HepG2 (cell line): ENCODE measurements at regions not wholly inside any gene's neighbourhood (a gene's known extent, or its start where the extent isn't known, plus 50 kb on each side); places are given as distances from the start of the nearest gene placed in this dataset.
A peak's percentile ranks its signal among the peaks of the same experiment; 100 is the strongest.

Source experiments
- FOXC1 ChIP-seq: sonication (generic); formaldehyde crosslinking; IDR thresholded peaks from 2 replicates; pipeline ENCODE4 v1.8.0; 2022; ENCODE audit warnings: mild to moderate bottlenecking, missing genetic modification reagents, borderline replicate concordance
- HDAC1 ChIP-seq: sonication (generic); formaldehyde crosslinking; IDR thresholded peaks from 2 replicates; pipeline ENCODE4 v1.5.1; 2020; ENCODE audit warnings: mild to moderate bottlenecking, missing genetic modification reagents
- HIVEP1 ChIP-seq: sonication (generic); formaldehyde crosslinking; IDR thresholded peaks from 2 replicates; pipeline ENCODE4 v1.4.0; 2020; ENCODE audit warnings: mild to moderate bottlenecking, missing genetic modification reagents
- HNF4A ChIP-seq: sonication (generic); formaldehyde crosslinking; IDR thresholded peaks from 2 replicates; pipeline ENCODE4 v1.4.0; 2020; ENCODE audit warnings: missing genetic modification reagents
- HNRNPK ChIP-seq: fragments of 200-400 bp; formaldehyde crosslinking; IDR thresholded peaks from 2 replicates; pipeline ENCODE4 v1.6.1; 2018; ENCODE audit warnings: low read length, low read depth, moderate library complexity, mild to moderate bottlenecking; ENCODE audit not compliant: poor library complexity, severe bottlenecking
- HNRNPLL ChIP-seq: fragments of 200-400 bp; formaldehyde crosslinking; IDR thresholded peaks from 2 replicates; pipeline ENCODE4 v1.6.1; 2017; ENCODE audit warnings: mild to moderate bottlenecking, low read depth, low read length; ENCODE audit not compliant: poor library complexity, severe bottlenecking
- KDM2A ChIP-seq: sonication (generic); formaldehyde crosslinking; IDR thresholded peaks from 2 replicates; pipeline ENCODE4 v1.4.0; 2020; ENCODE audit warnings: low read depth, missing genetic modification reagents, borderline replicate concordance
- MIER2 ChIP-seq: IDR thresholded peaks from 2 replicates; pipeline ENCODE4 v1.6.1; 2016; ENCODE audit warnings: missing biosample characterization, missing genetic modification reagents
- NR2F1 ChIP-seq, 2 experiments: fragments of 450-650 bp in 1 of 2; formaldehyde crosslinking in 1 of 2; IDR thresholded peaks; 2 replicates each; pipeline versions ENCODE4 v1.5.0 to v1.6.1; 2016 to 2020; ENCODE audit warnings: mild to moderate bottlenecking in 1 of 2, missing compliant biosample characterization in 1 of 2, missing genetic modification reagents in 1 of 2, moderate library complexity in 1 of 2
- NR2F2 ChIP-seq: IDR thresholded peaks from 2 replicates; pipeline ENCODE4 v1.6.1; 2012; ENCODE audit warnings: low read depth, inconsistent platforms, borderline replicate concordance
- TCF7 ChIP-seq: sonication (generic); IDR thresholded peaks from 2 replicates; pipeline ENCODE4 v1.6.1; 2016; ENCODE audit warnings: antibody characterized with exemption, low read depth
- ZNF138 ChIP-seq: sonication (generic); formaldehyde crosslinking; IDR thresholded peaks from 2 replicates; pipeline ENCODE4 v1.5.0; 2020; ENCODE audit warnings: mild to moderate bottlenecking, low read depth, missing genetic modification reagents
- ZNF20 ChIP-seq: sonication (generic); formaldehyde crosslinking; IDR thresholded peaks from 2 replicates; pipeline ENCODE4 v1.4.0; 2020; ENCODE audit warnings: mild to moderate bottlenecking, moderate library complexity, missing genetic modification reagents
- ZNF230 ChIP-seq: sonication (generic); formaldehyde crosslinking; IDR thresholded peaks from 2 replicates; pipeline ENCODE4 v1.4.0; 2020; ENCODE audit warnings: mild to moderate bottlenecking, missing genetic modification reagents
- ZNF333 ChIP-seq: sonication (generic); formaldehyde crosslinking; IDR thresholded peaks from 2 replicates; pipeline ENCODE4 v1.4.0; 2020; ENCODE audit warnings: mild to moderate bottlenecking, missing genetic modification reagents, borderline replicate concordance
- ZNF383 ChIP-seq: sonication (generic); formaldehyde crosslinking; IDR thresholded peaks from 2 replicates; pipeline ENCODE4 v1.4.0; 2020; ENCODE audit warnings: missing genetic modification reagents, mild to moderate bottlenecking, borderline replicate concordance
- ZNF460 ChIP-seq: sonication (generic); formaldehyde crosslinking; IDR thresholded peaks from 2 replicates; pipeline ENCODE4 v1.5.1; 2020; ENCODE audit warnings: missing genetic modification reagents, mild to moderate bottlenecking, borderline replicate concordance
- ZNF549 ChIP-seq: sonication (generic); formaldehyde crosslinking; IDR thresholded peaks from 2 replicates; pipeline ENCODE4 v1.5.0; 2020; ENCODE audit warnings: missing genetic modification reagents
- ZNF557 ChIP-seq: sonication (generic); formaldehyde crosslinking; IDR thresholded peaks from 2 replicates; pipeline ENCODE4 v1.4.0; 2020; ENCODE audit warnings: missing genetic modification reagents
- ZNF691 ChIP-seq: sonication (generic); formaldehyde crosslinking; IDR thresholded peaks from 2 replicates; pipeline ENCODE4 v1.4.0; 2020; ENCODE audit warnings: missing genetic modification reagents, low read depth, mild to moderate bottlenecking, borderline replicate concordance
- ZNF770 ChIP-seq: sonication (generic); formaldehyde crosslinking; IDR thresholded peaks from 2 replicates; pipeline ENCODE4 v1.5.0; 2020; ENCODE audit warnings: mild to moderate bottlenecking, missing genetic modification reagents
- ZNF773 ChIP-seq: sonication (generic); formaldehyde crosslinking; IDR thresholded peaks from 2 replicates; pipeline ENCODE4 v1.4.0; 2020; ENCODE audit warnings: missing genetic modification reagents, borderline replicate concordance
- TF ChIP-seq, protein P1 (sequence below): sonication (generic); formaldehyde crosslinking; IDR thresholded peaks from 2 replicates; pipeline ENCODE4 v1.4.0; 2020; ENCODE audit warnings: mild to moderate bottlenecking, missing genetic modification reagents, borderline replicate concordance

DNA sequence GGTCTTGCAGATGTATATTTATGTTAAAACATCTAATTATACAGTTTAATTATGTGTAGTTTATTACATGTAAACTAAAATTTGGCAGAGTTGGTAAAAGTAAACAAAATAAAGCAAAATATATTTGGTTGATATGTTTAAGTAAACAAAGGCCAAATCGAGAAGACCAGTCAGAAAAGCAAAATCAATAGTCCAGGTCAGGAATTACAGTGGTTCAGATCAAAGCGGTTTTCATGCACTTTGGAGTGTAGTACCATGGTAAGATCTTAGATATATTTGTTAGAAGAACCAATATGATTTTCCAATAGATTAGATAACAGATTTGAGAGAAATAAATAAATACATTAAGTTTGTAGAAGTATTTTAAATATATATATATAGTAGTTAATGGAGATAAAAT lies 1421.6 kb upstream of the CDH8 start (continued):
- no peak for TF ChIP-seq ZNF691 (CRISPR knock-in tag)
- no peak for TF ChIP-seq ZNF770 (CRISPR knock-in tag)
- peak; percentile 55; the same call in 1 of the 2 replicates for TF ChIP-seq NR2F2
- TF ChIP-seq, protein P1, sequence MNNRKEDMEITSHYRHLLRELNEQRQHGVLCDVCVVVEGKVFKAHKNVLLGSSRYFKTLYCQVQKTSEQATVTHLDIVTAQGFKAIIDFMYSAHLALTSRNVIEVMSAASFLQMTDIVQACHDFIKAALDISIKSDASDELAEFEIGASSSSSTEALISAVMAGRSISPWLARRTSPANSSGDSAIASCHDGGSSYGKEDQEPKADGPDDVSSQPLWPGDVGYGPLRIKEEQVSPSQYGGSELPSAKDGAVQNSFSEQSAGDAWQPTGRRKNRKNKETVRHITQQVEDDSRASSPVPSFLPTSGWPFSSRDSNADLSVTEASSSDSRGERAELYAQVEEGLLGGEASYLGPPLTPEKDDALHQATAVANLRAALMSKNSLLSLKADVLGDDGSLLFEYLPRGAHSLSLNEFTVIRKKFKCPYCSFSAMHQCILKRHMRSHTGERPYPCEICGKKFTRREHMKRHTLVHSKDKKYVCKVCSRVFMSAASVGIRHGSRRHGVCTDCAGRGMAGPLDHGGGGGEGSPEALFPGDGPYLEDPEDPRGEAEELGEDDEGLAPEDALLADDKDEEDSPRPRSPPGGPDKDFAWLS (CRISPR knock-in tag) = no peak
- TF ChIP-seq ZNF333 = no peak
- no peak for TF ChIP-seq ZNF138 (CRISPR knock-in tag)
- no peak for TF ChIP-seq HNRNPLL
- no peak for TF ChIP-seq KDM2A
- TF ChIP-seq HDAC1 (CRISPR knock-in tag) = peak; percentile 22; the same call in 1 of the 2 replicates
- TF ChIP-seq ZNF773 (CRISPR knock-in tag) = no peak
- no peak for TF ChIP-seq ZNF230 (CRISPR knock-in tag)
- no peak for TF ChIP-seq ZNF549 (CRISPR knock-in tag)
- peak; percentile 58; the same call in 1 of the 2 replicates for TF ChIP-seq HNF4A (CRISPR knock-in tag)
- TF ChIP-seq ZNF383 (CRISPR knock-in tag) = no peak
- no peak for TF ChIP-seq MIER2
- no peak for TF ChIP-seq FOXC1 (CRISPR knock-in tag)
- no peak for TF ChIP-seq HIVEP1 (CRISPR knock-in tag)
- 0 out of 4 replicates have a peak, but pooled peaks of 1 of the 2 experiments have one; percentile 20 for TF ChIP-seq NR2F1 (CRISPR knock-in tag; IDR thresholded peaks at IDR 0.05)
- no peak for TF ChIP-seq ZNF460
- no peak for TF ChIP-seq HNRNPK
- no peak for TF ChIP-seq ZNF557 (CRISPR knock-in tag)
- TF ChIP-seq TCF7 = 0 out of 2 replicates have a peak, but pooled peaks have one; percentile 18
- TF ChIP-seq ZNF20 (CRISPR knock-in tag) = no peak
